GM19463 (cell line): ENCODE measurements at regions not wholly inside any gene's neighbourhood (a gene's known extent, or its start where the extent isn't known, plus 50 kb on each side); places are given as distances from the start of the nearest gene placed in this dataset.
"Not testable (repeated sequence)": the region's sequence is repeated elsewhere in the genome, so short reads cannot be mapped to it uniquely, and the experiment has no call there.

Experiments used
- ATAC-seq: cut with Tn5 transposase; IDR thresholded peaks from one replicate; pipeline ENCODE4 v1.9.1; 2021; ENCODE audit warnings: mild to moderate bottlenecking, moderate library complexity; ENCODE audit not compliant: unreplicated experiment

- not testable (repeated sequence) for ATAC-seq
Observed at GRCh38 chr21:6482616-6483015, 4038.8 kb upstream of the TPTE start.

DNA sequence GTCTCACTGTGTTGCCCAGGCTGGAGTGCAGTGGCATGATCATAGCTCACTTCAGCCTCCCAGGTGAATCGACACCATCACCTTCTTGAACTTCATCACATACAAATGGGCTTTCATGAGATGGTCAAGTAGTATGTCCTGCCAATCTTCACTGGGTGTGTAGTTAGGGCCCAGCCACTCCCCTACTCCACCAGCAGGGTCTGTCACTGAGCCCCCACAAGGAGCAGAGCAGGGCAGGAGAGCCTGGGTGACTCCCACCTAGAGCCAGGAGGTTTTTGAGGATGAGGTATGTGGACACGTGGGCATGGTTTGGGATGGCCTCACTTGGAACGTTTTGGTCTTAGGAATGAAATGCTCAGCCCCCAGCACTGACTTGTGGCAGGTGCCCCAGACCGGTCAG is 4037.7 kb upstream of the TPTE start:
- not testable (repeated sequence) for ATAC-seq

DNA sequence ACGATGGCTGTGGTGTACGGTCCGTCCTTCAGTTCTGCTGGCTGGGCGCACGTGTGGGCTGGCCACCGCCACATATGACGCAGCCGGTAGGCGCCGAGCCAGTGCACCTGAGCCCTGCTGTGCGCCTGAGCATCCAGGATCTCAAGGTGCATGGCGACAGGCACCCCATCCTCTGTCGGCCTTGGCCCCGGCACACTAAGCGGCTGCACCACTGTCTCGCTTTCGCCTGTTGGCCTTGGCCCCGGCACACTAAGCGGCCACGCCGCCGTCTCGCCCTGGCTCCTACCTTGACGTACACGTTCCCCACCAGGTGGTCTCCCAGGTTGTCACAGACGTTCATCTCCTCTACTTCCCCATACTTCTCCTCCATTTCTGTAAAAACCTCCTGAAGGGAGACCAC is 4034.6 kb upstream of the TPTE start:
- ATAC-seq: not testable (repeated sequence)

DNA sequence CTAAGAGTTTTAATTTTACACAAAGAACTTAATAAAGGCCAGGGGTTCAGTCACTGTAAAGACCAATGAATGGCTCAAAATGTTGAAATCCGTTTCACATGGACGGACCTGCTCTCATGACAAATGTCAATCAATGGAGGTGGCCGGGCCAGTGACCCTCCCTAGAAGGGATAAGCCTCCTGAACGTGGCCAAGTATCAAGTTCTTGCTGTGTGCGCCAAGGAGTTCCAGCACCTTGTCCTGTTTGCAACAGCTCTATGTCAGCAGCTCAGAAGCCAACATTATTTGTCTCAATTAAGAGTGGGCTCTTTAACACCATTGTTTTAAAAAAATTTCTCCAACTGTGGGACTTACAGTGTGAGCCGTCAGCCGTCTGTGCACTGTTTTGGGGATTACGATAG is 4028.7 kb upstream of the TPTE start:
- ATAC-seq: not testable (repeated sequence)

DNA sequence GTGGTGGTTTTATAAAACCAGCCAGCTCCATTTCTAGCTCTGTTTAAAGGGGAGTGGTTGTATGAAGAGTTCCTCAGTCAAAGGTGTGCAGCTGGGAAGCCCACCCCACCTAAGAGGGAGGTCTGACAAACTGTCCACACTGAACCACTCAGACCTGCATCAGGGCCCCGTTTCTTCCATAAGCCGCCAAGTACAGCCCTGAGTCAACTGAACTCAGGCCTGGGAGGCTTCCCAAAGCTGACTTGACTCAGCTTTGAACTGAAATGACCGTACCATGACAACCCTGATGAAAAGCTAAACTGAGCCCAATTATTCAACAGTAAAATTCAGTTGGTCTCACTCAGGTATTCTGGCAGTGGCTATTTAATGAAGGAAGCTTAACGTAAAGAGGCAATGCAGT is 4027.4 kb upstream of the TPTE start:
- ATAC-seq: not testable (repeated sequence)

GRCh38 chr21:6496356-6496755 is 4025.0 kb upstream of the TPTE start:
- ATAC-seq: not testable (repeated sequence)

DNA sequence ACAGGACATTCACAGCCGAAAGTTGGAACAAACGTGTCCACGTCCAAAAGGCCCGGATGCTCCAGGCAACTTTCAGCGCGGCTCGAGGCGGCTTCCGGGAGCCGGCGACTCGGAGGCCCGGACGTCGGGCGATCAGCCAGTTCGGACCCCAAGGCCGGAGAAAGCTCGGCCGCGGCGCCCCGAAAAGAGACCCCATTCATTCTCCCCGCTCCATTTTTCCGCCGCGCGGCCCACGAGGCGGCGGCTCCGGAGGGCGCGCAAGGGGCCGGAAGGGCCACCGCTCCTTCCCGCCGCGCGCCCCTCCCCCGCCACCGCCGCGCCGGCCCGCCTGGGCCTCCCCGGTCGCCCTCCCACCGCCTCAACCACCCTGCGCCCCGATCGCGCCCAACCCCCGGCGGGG is 4022.7 kb upstream of the TPTE start:
- ATAC-seq: peak; percentile 24

- peak; percentile 78 for ATAC-seq
Observed at GRCh38 chr21:6499128-6499826, 4022.1 kb upstream of the TPTE start.

DNA sequence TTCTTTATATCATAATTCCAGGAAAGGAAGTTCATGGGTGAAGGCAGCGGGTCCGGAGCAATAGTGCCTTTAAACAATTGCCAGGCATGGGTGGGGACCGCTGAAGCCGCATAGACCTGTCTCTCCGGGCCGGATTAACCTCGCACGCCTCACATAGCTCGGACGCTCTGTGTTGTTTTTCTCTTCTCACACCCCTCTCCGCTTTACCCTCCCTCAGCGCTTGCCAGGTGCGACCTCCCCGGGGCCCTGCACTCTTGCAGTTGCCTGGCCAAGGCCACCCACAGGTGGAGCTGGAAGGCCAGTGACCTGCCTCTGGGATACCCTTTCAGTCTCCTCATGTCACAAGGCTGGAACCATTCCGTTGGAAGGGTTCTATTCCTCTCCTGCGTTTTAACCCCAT is 4021.5 kb upstream of the TPTE start:
- ATAC-seq: not testable (repeated sequence)

- ATAC-seq: not testable (repeated sequence)
Observed at GRCh38 chr21:6500681-6501080, 4020.7 kb upstream of the TPTE start.

DNA sequence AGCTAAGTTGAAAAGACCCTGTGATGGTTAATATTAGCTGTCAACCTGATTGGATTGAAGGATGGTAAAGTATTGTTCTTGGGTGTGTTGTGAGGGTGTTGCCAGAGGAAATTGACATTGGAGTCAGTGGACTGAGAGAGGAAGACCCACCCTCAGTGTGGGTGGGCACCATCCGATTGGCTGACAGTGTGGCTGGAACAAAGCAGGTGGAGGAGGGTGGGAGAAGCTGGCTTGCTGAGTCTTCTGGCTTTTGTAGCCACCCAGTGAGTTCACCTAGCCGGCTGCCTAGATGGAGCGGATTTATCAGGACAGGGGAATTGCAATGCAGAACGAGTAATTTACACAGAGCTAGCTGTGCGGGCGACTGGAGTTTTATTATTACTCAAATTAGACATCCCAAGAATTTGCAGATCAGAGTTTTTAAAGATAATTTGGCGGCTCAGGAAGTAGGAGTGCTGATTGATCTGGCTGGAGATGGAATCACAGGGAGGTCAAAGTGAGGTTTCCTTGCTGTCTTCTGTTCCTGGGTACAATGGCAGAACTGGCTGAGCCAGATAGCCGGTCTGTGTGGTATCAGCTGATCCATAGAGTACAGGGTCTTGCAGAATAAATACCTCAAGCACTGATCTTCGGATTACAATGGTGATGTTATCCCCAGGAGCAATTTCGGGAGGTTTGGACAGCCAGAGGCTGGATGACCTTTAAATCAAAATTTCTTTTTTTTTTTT is 4015.1 kb upstream of the TPTE start:
- not testable (repeated sequence) for ATAC-seq

DNA sequence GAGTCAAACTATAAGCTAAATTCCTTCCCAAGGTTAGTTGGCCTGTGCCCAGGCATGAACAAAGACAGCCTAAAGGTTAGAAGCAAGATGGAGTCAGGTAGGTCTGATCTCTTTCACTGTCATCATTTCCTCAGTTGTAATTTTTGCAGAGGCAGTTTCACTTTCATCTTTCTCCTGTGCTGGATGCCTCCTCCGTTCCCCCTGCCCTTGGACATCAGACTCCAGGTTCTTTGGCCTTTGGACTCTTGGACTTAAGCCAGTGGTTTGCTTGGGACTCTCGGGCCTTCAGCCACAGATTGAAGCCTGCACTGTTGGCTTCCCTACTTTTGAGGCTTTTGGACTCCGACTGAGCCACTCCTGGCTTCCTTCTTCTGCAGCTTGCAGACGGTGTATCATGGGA is 4013.8 kb upstream of the TPTE start:
- not testable (repeated sequence) for ATAC-seq

- not testable (repeated sequence) for ATAC-seq
Observed at GRCh38 chr21:6521777-6522176, 3999.6 kb upstream of the TPTE start.

- ATAC-seq: not testable (repeated sequence)
Observed at GRCh38 chr21:6526213-6526612, 3995.2 kb upstream of the TPTE start.

DNA sequence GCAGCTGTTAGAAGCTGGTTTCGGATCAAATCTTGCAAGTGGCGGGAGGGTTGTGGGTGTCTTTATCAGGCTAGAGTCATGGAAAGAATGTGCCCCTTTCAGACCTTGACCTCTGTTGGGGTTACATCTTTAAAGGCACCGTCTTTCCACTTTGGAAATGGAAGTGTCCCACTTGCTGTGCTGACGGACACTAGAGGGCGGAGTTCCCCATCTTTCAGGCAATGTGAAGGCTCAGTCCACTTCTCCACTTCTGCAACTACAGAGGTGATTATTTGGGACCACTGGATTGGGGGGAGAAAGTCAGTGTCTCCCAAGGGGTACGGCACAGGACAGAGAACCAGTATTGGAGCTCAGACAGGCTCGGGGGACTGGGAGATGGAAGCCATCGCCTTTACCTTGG is 3990.7 kb upstream of the TPTE start:
- ATAC-seq: not testable (repeated sequence)

DNA sequence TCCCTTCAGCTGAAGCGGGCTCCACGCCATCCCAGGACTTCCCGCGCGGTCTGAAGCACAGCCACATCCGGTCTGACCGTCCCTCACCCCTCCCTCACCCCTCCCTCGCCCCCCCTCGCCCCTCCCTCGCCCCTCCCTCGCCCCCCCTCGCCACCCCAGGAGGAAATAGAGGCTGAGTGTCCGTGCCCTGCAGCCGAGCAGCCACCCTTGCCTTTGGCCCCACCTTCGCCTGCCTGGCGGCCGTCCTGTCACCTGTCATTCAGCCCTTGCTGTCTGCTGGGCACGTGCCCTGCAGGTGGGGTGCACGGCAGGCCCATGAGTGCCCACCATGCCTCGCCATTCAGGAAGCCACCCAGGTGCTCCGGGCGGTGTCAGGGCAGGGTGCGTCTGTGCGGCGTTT is 3988.1 kb upstream of the TPTE start:
- not testable (repeated sequence) for ATAC-seq

- not testable (repeated sequence) for ATAC-seq
Observed at GRCh38 chr21:6538320-6538719, 3983.1 kb upstream of the TPTE start.

DNA sequence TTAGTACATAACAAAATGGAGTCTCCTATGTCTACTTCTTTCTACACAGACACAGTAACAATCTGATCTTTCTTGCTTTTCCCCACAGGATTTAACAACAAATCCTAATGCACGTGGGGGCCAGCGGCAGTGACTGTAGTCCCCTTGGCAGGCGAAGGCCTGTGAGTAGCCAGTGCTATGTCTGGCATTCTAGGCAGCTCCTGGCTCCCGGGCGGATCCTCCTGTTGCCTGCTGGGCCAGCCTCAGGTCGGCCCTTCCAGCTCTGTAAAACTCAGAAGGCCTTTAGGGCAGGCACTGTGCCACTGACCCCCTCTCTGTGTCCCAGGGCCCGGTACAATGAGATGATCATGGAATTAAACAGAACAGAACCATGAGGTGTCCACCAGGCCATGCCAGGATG is 3981.7 kb upstream of the TPTE start:
- ATAC-seq: not testable (repeated sequence)

DNA sequence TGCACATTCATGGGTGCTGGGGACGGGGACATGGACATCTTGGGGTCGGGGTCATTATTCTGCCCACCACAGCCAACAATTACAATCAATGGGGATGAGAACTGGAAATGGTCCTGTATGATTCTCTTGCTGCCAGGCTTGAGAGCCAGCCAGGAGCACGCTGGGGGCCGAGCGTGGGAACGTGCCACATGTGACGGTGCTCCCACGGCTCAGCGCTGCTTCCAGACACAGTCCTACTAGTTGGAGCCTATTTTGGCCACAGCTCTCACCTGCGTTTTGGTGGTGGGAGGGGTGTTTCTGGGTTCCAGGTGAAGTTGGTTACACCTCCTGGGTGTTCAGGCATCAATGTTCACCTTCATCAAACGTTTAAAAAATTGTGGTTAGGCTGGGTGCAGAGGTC is 3980.3 kb upstream of the TPTE start:
- not testable (repeated sequence) for ATAC-seq

GRCh38 chr21:6545288-6545687 is 3976.1 kb upstream of the TPTE start:
- ATAC-seq: not testable (repeated sequence)

GRCh38 chr21:6551045-6551444 is 3970.3 kb upstream of the TPTE start:
- not testable (repeated sequence) for ATAC-seq
